Small intestine (tissue), 7 donors: ENCODE measurements at regions not wholly inside any gene's neighbourhood (a gene's known extent, or its start where the extent isn't known, plus 50 kb on each side); places are given as distances from the start of the nearest gene placed in this dataset.
A peak's percentile ranks its signal among the peaks of the same experiment; 100 is the strongest.

Source experiments
- DNase-seq, 2 donors: peaks; one replicate each; pipeline versions ENCODE4 v3.0.0 to v3.0.0-alpha.2; 2013
- FAIRE-seq: peaks from 2 replicates; lab custom pipeline; 2012; peaks lifted over from hg19 to GRCh38; lab: Jason Lieb, UNC
- H3K27ac ChIP-seq, 3 donors: one replicate each; pipeline ENCODE4 v1.5.1; 2013; ENCODE audit warnings: low read length in 2 of 3, mild to moderate bottlenecking in 2 of 3, control low read depth in 1 of 3, inconsistent platforms in 1 of 3, low read depth in 1 of 3, moderate library complexity in 1 of 3
- H3K27me3 ChIP-seq, 3 donors: one replicate each; pipeline ENCODE4 v1.6.1; 2013; ENCODE audit warnings: low read length in 3 of 3, inconsistent platforms in 1 of 3; ENCODE audit not compliant: control insufficient read depth in 3 of 3, insufficient read depth in 3 of 3
- H3K36me3 ChIP-seq, 3 donors: one replicate each; pipeline ENCODE4 v1.6.1; 2013; ENCODE audit warnings: low read length in 3 of 3, inconsistent platforms in 1 of 3, low read depth in 1 of 3, mild to moderate bottlenecking in 1 of 3, moderate library complexity in 1 of 3; ENCODE audit not compliant: control insufficient read depth in 3 of 3, insufficient read depth in 2 of 3
- H3K4me1 ChIP-seq, 3 donors: one replicate each; pipeline ENCODE4 v1.6.1; 2013; ENCODE audit warnings: low read length in 2 of 3, inconsistent platforms in 1 of 3, low read depth in 1 of 3, mild to moderate bottlenecking in 1 of 3, moderate library complexity in 1 of 3; ENCODE audit not compliant: control insufficient read depth in 3 of 3, insufficient read depth in 2 of 3
- H3K4me3 ChIP-seq, 3 donors: one replicate each; pipeline ENCODE4 v1.5.1; 2013; ENCODE audit warnings: low read length in 3 of 3, control low read depth in 1 of 3, inconsistent platforms in 1 of 3, low read depth in 1 of 3, mild to moderate bottlenecking in 1 of 3, moderate library complexity in 1 of 3
- H3K9me3 ChIP-seq, 2 donors: one replicate each; pipeline ENCODE4 v1.6.1; 2013; ENCODE audit warnings: low read depth in 1 of 2, low read length in 1 of 2; ENCODE audit not compliant: control insufficient read depth in 2 of 2, insufficient read depth in 1 of 2
- WGBS, 3 donors: extraction: QIAGEN DNeasy Blood & Tissue Kit; methylation state at CpG; one replicate each; pipeline ENCODE4 v1.1.7; 2013; 5-methylcytosine and 5-hydroxymethylcytosine counted together
- donor health status: healthy with polysubstance abuse.
- donor health status: control.
- donor health status: control.
- donor health status: Bipolar disorder and iron deficiency.
- donor health status: healthy.

DNA sequence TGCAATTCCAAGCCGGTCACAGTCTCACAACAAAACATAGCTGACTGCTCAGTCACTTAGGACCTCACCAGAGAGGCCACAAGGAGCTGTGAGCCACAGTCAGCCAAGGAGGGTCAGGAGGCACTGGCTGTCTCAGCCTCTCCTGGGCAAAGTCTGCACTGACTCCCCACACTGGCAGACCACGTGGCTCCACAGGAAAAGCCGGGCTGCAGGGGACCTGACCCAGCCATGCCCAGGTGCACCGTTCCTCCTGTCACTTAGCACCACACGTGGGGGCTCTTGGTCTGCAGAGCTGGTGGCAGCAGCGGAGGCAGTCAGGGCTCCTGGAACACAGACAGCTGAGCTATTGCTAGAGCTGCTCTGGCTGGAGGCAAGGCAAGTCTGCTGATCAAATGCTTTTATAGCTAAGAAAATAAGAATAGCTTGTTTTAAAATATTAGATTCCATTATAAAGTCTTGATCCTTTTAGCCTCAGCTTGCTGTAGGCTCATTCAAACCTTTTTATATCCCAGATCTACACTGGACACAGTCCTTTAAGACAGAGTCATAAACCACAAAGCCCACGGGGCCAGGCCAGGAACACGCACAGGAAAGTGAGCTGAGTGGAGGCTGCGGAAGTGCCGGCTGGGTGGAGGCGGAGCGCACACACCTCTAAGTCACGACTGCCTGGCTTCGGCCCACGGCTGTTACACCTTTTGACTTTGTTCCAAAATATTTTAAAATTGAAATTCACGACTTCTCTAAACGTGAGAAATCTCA lies 744.1 kb downstream of the UQCRFS1 start:
- Histone ChIP-seq H3K27ac (peak overlapping the region; percentile 22 to 55 (median 31)), H3K27me3 (no peaks in the 10 kb centered on the region), H3K4me3 (no peak overlapping the region), H3K4me1 (peaks cover 0 to 4% (median 0%) of the 10 kb centered on the region in 3 donors), H3K36me3 (no peaks in the 10 kb centered on the region), H3K9me3 (no peaks in the 10 kb centered on the region)
- 13 to 33% (median 15%) methylated on average over 17 of the region's 17 CpGs for WGBS, 3 donors
- no peak for FAIRE-seq
- peak; percentile 87 to 94 for DNase-seq

DNA sequence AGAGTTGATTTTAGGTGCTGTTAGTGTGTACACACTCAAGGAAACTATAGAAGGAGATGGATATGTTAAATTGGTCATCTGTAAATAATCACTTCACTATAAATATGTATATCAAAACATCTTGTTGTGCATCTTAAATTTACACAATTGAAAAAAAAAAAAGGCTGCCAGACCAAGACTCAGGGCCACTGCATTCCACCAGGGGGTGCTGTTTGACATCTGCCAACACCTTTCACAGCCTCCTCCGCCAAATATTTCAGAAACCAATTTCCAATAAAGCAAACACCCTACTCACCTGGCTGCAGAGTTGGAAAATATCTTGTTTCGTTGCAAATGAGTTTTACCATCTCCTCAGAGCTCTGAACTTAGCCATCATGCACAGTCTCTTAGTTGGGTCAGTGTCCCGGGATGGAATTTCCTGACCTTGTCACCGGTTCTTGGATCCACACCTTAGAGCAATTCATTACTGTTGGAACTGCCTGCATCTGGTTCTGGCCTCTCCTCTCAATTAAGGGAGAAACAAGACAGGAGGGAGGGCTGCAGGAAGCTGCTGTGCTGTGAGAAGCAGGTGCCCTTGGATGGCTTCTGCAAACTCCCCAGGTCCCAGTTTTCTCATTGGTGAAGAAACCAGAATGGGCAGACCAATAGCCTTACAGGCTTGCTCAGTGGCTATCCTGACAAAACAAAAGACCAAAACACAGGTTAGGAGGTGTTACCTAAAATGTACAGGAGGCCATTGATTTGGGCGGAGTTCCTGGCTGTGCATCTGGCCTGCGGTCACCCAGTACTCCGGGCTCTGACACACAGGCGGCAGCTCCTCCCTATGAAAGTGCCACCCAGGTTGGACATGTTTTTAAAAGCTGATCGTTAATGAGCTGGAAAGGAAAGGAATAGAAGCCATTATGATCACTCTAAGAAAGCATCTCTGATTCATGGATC lies 746.6 kb downstream of the UQCRFS1 start:
- peak; percentile 61 to 72 for DNase-seq
- Histone ChIP-seq H3K9me3 (no peaks in the 10 kb centered on the region), H3K27me3 (no peaks in the 10 kb centered on the region), H3K27ac (no peak overlapping the region), H3K36me3 (no peaks in the 10 kb centered on the region), H3K4me1 (peaks cover 0 to 4% (median 0%) of the 10 kb centered on the region in 3 donors), H3K4me3 (no peak overlapping the region)
- FAIRE-seq, result no peak
- WGBS, 3 donors, result 64 to 70% (median 66%) methylated on average over 9 of the region's 9 CpGs

GRCh38 chr19:28465371-28466086 lies 747.4 kb downstream of the UQCRFS1 start:
- Histone ChIP-seq H3K36me3 (no peaks in the 10 kb centered on the region), H3K27me3 (no peaks in the 10 kb centered on the region), H3K27ac (no peak overlapping the region), H3K9me3 (no peaks in the 10 kb centered on the region), H3K4me3 (no peak overlapping the region), H3K4me1 (peaks cover 0 to 4% (median 0%) of the 10 kb centered on the region in 3 donors)
- FAIRE-seq (no peak), DNase-seq (no peak)
- 65 to 77% (median 72%) methylated on average over 3 of the region's 3 CpGs for WGBS, 3 donors

GRCh38 chr19:28463493-28464053 lies 749.4 kb downstream of the UQCRFS1 start:
- no peak for DNase-seq
- 79 to 92% (median 81%) methylated on average over 5 of the region's 5 CpGs for WGBS, 3 donors
- Histone ChIP-seq H3K27ac (no peak overlapping the region), H3K4me1 (no peaks in the 10 kb centered on the region), H3K36me3 (no peaks in the 10 kb centered on the region), H3K4me3 (no peak overlapping the region), H3K27me3 (no peaks in the 10 kb centered on the region), H3K9me3 (no peaks in the 10 kb centered on the region)
- FAIRE-seq, result no peak

DNA sequence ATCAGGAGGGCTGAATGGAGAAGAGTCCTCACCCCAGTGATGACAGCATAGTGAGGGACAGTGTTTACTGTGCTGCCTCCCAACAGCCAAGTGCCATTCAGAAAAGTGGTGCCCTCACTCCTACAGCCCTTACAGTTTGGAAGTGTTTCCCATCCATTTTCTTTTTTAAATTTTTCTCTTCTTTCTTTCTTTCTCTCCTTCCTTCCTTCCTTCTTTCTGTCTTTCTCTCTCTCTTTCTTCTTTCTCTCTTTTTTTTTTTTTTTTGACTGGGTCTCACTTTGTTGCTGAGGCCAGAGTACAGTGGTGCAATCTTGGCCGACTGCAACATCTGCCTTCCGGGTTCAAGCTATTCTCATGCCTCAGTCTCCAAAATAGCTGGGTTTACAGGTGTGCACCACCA lies 755.3 kb downstream of the UQCRFS1 start:
- DNase-seq (no peak), FAIRE-seq (no peak)
- Histone ChIP-seq H3K36me3 (no peaks in the 10 kb centered on the region), H3K4me1 (no peaks in the 10 kb centered on the region), H3K27ac (no peak overlapping the region), H3K9me3 (no peaks in the 10 kb centered on the region), H3K4me3 (no peak overlapping the region), H3K27me3 (no peaks in the 10 kb centered on the region)
- WGBS, 3 donors, result 92 to 96% (median 92%) methylated on average over 2 of the region's 2 CpGs

DNA sequence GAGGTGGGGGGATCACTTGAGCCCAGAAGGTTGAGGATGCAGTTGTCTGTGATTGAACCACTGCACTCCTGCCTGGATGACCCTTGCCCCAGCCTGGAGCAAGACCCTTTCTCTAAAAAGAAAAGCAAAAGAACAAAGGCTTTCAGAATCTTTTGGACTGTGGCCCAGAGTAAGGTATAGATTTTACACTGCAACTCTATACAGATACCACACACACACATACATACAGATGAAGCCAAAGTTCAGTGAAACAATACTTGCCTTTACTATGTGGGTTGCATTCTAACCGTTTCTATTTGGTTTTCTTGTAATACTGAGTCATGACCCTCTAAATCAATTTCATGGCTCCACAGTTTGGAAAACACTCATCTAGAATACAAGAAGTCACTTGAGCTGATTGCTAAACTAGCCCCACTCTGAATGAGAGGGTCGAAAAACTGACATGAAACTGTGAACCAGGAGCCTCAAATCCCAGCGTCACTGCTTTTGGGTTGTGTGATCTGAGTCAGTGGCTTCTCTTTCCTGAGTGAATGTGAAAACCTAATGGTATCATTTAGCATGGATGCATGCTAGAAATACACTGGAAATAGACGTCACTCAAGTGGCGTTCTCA lies 756.1 kb downstream of the UQCRFS1 start:
- DNase-seq, result no peak
- Histone ChIP-seq H3K4me3 (no peak overlapping the region), H3K27ac (no peak overlapping the region), H3K9me3 (no peaks in the 10 kb centered on the region), H3K4me1 (no peaks in the 10 kb centered on the region), H3K36me3 (no peaks in the 10 kb centered on the region), H3K27me3 (no peaks in the 10 kb centered on the region)
- WGBS, 3 donors, result 42 to 66% (median 47%) methylated on average over 5 of the region's 5 CpGs
- no peak for FAIRE-seq

DNA sequence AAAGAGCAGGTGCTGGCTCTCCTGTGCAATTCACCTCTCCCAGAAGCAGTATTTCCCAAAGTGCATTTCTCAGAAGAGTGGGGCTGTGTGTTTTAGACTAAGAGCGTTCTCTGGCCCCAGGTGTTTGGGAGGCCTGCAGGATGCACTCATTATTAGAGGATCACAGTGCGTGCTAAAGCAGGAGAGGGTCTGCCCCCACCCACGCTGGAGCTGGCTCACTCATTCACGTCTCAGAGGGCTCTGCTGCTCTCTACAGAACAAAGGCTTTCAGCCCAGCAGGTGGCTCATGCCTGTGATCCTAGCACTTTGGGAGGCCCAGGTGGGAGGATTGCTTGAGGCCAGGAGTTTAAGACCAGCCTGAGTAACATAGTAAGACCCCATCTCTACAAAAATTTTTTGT lies 756.7 kb downstream of the UQCRFS1 start:
- H3K27ac ChIP-seq, result no peak overlapping the region

More for the DNA sequence above, 756.7 kb downstream of the UQCRFS1 start:
- Histone ChIP-seq H3K9me3 (no peaks in the 10 kb centered on the region), H3K27me3 (no peaks in the 10 kb centered on the region), H3K36me3 (no peaks in the 10 kb centered on the region), H3K4me3 (no peak overlapping the region), H3K4me1 (no peaks in the 10 kb centered on the region)
- DNase-seq (no peak), FAIRE-seq (no peak)
- WGBS, 3 donors, result 41 to 62% (median 44%) methylated on average over 4 of the region's 4 CpGs
